K562 (cell line): ENCODE measurements at regions not wholly inside any gene's neighbourhood (a gene's known extent, or its start where the extent isn't known, plus 50 kb on each side); places are given as distances from the start of the nearest gene placed in this dataset.

Experiments
- ATAC-seq: fragments of 200-7000 bp; cut with Tn5 transposase; 3 replicates; pipeline ENCODE4 v1.9.1; 2020; ENCODE audit warnings: moderate library complexity
- BruUV-seq: library from RNA; stranded (reverse); fragments of 400-500 nt; replicated peaks from 2 replicates; lab custom pipeline; 2021; lab: Mats Ljungman, UMichigan
- CTCF ChIA-PET: fragments of 300-600 bp; formaldehyde crosslinking; extraction: SDS; loops from one replicate; lab custom pipeline; 2021; ENCODE audit warnings: low intra/inter-chr PET ratio; lab: Yijun Ruan, JAX
- POLR2A ChIA-PET: fragments of 300-600, 350-650 bp; sonication (Branson Sonifier 250); formaldehyde crosslinking; extraction: SDS; loops from one replicate; lab custom pipeline; 2021; ENCODE audit warnings: antibody characterized with exemption, inconsistent platforms; lab: Yijun Ruan, JAX
- DNase-seq, 4 experiments: peaks; one replicate each; pipeline versions ENCODE4 v3.0.0 to v3.0.0-alpha.2; 2011 to 2018; ENCODE audit warnings: low spot score in 3 of 4, mixed read lengths in 3 of 4; ENCODE audit errors: extremely low read depth in 1 of 4
- FAIRE-seq: peaks from 2 replicates; lab custom pipeline; 2011; peaks lifted over from hg19 to GRCh38; lab: Jason Lieb, UNC
- H2AFZ ChIP-seq: 2 replicates; pipeline ENCODE4 v1.6.0; 2011; ENCODE audit warnings: low read depth, low read length, control low read depth, inconsistent platforms
- H3K27ac ChIP-seq: fragments of 200-600 bp; 3 replicates; pipeline ENCODE4 v1.8.0; 2011; ENCODE audit warnings: low read depth, mild to moderate bottlenecking, control low read depth, inconsistent platforms, low read length, moderate library complexity, mixed read lengths; ENCODE audit errors: extremely low read depth
- H3K27me3 ChIP-seq, 2 experiments: fragments of 300-600 bp in 1 of 2; 2 replicates in 1 of 2; 3 replicates in 1 of 2; pipeline versions ENCODE4 v1.6.0 to v1.8.0; 2011; ENCODE audit warnings: inconsistent platforms in 2 of 2, low read length in 2 of 2, mild to moderate bottlenecking in 1 of 2, mixed read lengths in 1 of 2, moderate library complexity in 1 of 2; ENCODE audit not compliant: control insufficient read depth in 2 of 2, insufficient read depth in 2 of 2
- H3K36me3 ChIP-seq: fragments of 300-600 bp; 3 replicates; pipeline ENCODE4 v1.8.0; 2011; ENCODE audit warnings: mild to moderate bottlenecking, low read length, inconsistent platforms; ENCODE audit not compliant: control insufficient read depth, insufficient read depth
- H3K4me1 ChIP-seq, 2 experiments: fragments of 200-600 bp in 1 of 2; replicated peaks in 1 of 2; 2 replicates in 1 of 2; 3 replicates in 1 of 2; pipeline versions ENCODE4 v1.5.1 to v1.8.0; 2011; ENCODE audit warnings: inconsistent platforms in 2 of 2, low read length in 2 of 2, mild to moderate bottlenecking in 1 of 2, mixed read lengths in 1 of 2, moderate library complexity in 1 of 2; ENCODE audit not compliant: control insufficient read depth in 2 of 2, insufficient read depth in 2 of 2
- H3K4me2 ChIP-seq: 2 replicates; pipeline ENCODE4 v1.6.1; 2011; ENCODE audit warnings: low read length, control low read depth, inconsistent platforms, mixed read lengths; ENCODE audit not compliant: insufficient read depth
- H3K4me3 ChIP-seq: fragments of 200-600 bp; sonication (generic), shearing (Covaris generic); 2 replicates; pipeline ENCODE4 v1.5.1; 2016; ENCODE audit warnings: control low read depth, inconsistent platforms
- H3K79me2 ChIP-seq: fragments of 200-600 bp; 3 replicates; pipeline ENCODE4 v1.8.0; 2011; ENCODE audit warnings: low read length, inconsistent platforms; ENCODE audit not compliant: control insufficient read depth, insufficient read depth
- H3K9ac ChIP-seq, 2 experiments: 2 replicates each; pipeline versions ENCODE4 v1.6.0 to v1.6.1; 2011; ENCODE audit warnings: low read depth in 2 of 2, low read length in 2 of 2, control low read depth in 1 of 2, inconsistent platforms in 1 of 2, mild to moderate bottlenecking in 1 of 2, mixed read lengths in 1 of 2; ENCODE audit not compliant: insufficient read depth in 1 of 2
- H3K9me1 ChIP-seq: one replicate; pipeline ENCODE4 v1.6.0; 2011; ENCODE audit warnings: inconsistent platforms, mild to moderate bottlenecking, low read length, moderate library complexity; ENCODE audit not compliant: control insufficient read depth, insufficient read depth
- H3K9me3 ChIP-seq: replicated peaks from 2 replicates; pipeline ENCODE4 v1.5.1; 2011; ENCODE audit warnings: low read depth, low read length, inconsistent platforms; ENCODE audit not compliant: control insufficient read depth, insufficient read depth
- H4K20me1 ChIP-seq: replicated peaks from 2 replicates; pipeline ENCODE4 v1.6.1; 2011; ENCODE audit warnings: low read length, inconsistent platforms, mixed read lengths; ENCODE audit not compliant: control insufficient read depth, insufficient read depth
- DDX20 ChIP-seq: fragments of 450-650 bp; IDR thresholded peaks from 2 replicates; pipeline ENCODE4 v1.6.1; 2016; ENCODE audit warnings: missing genetic modification characterization, low read depth, mild to moderate bottlenecking, missing compliant biosample characterization, moderate library complexity
- GABPB1 ChIP-seq: sonication (generic); formaldehyde crosslinking; IDR thresholded peaks from 2 replicates; pipeline ENCODE4 v1.8.0; 2022; ENCODE audit warnings: mild to moderate bottlenecking, missing genetic modification reagents
- MCM7 ChIP-seq, 2 experiments: fragments of 450-650 bp; IDR thresholded peaks; 2 replicates each; pipeline ENCODE4 v1.6.1; 2016 to 2018
- MLLT1 ChIP-seq, 2 experiments: fragments of 450-650 bp; IDR thresholded peaks; 2 replicates each; pipeline ENCODE4 v1.6.1; 2016
- NCOA4 ChIP-seq: fragments of 450-650 bp; IDR thresholded peaks from 2 replicates; pipeline ENCODE4 v1.6.1; 2018; ENCODE audit warnings: mild to moderate bottlenecking; ENCODE audit not compliant: partially characterized antibody
- NR2C1 ChIP-seq, 2 experiments: fragments of 450-650 bp; IDR thresholded peaks; 2 replicates each; pipeline ENCODE4 v1.6.1; 2017; ENCODE audit warnings: mild to moderate bottlenecking in 2 of 2, antibody characterized with exemption in 1 of 2, inconsistent platforms in 1 of 2, missing compliant biosample characterization in 1 of 2, missing genetic modification characterization in 1 of 2
- RNF219 ChIP-seq: fragments of 250-450 bp; sonication (Bioruptor Pico); IDR thresholded peaks from 2 replicates; pipeline ENCODE4 v1.5.0; 2022; ENCODE audit warnings: mild to moderate bottlenecking
- SNIP1 ChIP-seq: fragments of 450-650 bp; IDR thresholded peaks from 2 replicates; pipeline ENCODE4 v1.7.1; 2017; ENCODE audit warnings: low read depth, mild to moderate bottlenecking
- SREBF1 ChIP-seq: fragments of 150-350 bp; IDR thresholded peaks from 2 replicates; pipeline ENCODE4 v1.6.1; 2014; ENCODE audit warnings: antibody characterized with exemption, low read depth, low read length, borderline replicate concordance
- TBL1XR1 ChIP-seq, 2 experiments: IDR thresholded peaks; 2 replicates each; pipeline ENCODE4 v1.6.1; 2012; ENCODE audit warnings: improper control_type of control experiment in 2 of 2, low read length in 2 of 2, mild to moderate bottlenecking in 1 of 2
- TCF3 ChIP-seq: sonication (generic); formaldehyde crosslinking; IDR thresholded peaks from 2 replicates; pipeline ENCODE4 v1.4.0; 2020; ENCODE audit warnings: mild to moderate bottlenecking, missing genetic modification reagents
- THRAP3 ChIP-seq: fragments of 450-650 bp; IDR thresholded peaks from 2 replicates; pipeline ENCODE4 v1.6.1; 2016; ENCODE audit warnings: mild to moderate bottlenecking, inconsistent platforms, borderline replicate concordance
- ZNF253 ChIP-seq: fragments of 250-450 bp; sonication (Bioruptor Pico); conservative IDR thresholded peaks from 2 replicates; pipeline ENCODE4 v1.6.1; 2021; ENCODE audit warnings: mild to moderate bottlenecking
- ZNF507 ChIP-seq: conservative IDR thresholded peaks from 2 replicates; pipeline ENCODE4 v1.6.1; 2017; ENCODE audit warnings: missing genetic modification characterization, missing compliant biosample characterization
- ZNF551 ChIP-seq: fragments of 250-450 bp; sonication (Bioruptor Pico); IDR thresholded peaks from 2 replicates; pipeline ENCODE4 v1.5.0; 2021; ENCODE audit warnings: mild to moderate bottlenecking, moderate library complexity
- ZSCAN29 ChIP-seq: fragments of 450-650 bp; IDR thresholded peaks from 2 replicates; pipeline ENCODE4 v1.6.1; 2017
- WGBS: fragments of 100-300 bp; shearing (Covaris generic); methylation state at CpG from one replicate; pipeline ENCODE4 v1.1.6; 2016; ENCODE audit warnings: low coverage, mixed read lengths; ENCODE audit not compliant: insufficient coverage; ENCODE audit errors: missing lambda C conversion rate; 5-methylcytosine and 5-hydroxymethylcytosine counted together
- in situ Hi-C: fragments of 300-500 bp; cut with MboI; formaldehyde crosslinking; loops from 4 replicates; pipeline ENCODE4 v1.15.0; 2018; ENCODE audit warnings: inconsistent platforms, mixed read lengths
- intact Hi-C: fragments of 100-400 bp; cut with micrococcal nuclease; formaldehyde crosslinking; loops from 2 replicates; pipeline ENCODE4 v1.14.2; 2022

- TF ChIP-seq MLLT1 (IDR thresholded peaks at IDR 0.05): no peak
- TF ChIP-seq RNF219 (CRISPR knock-in tag): no peak
- no peak for TF ChIP-seq ZSCAN29
- TF ChIP-seq, all 486 proteins: peak for 0
Measured at GRCh38 chr20:60802676-60803075, 449.4 kb upstream of the CDH4 start (continued).

- FAIRE-seq: no peak
- TF ChIP-seq TBL1XR1 (IDR thresholded peaks at IDR 0.05; ENCODE audit: low read length in 2 of 2) (no peak), GABPB1 (no peak), ZNF507 (tag) (no peak), THRAP3 (no peak), ZNF253 (CRISPR knock-in tag) (no peak), SNIP1 (no peak), MCM7 (IDR thresholded peaks at IDR 0.05) (no peak), DDX20 (no peak), TCF3 (CRISPR knock-in tag) (no peak), NR2C1 (IDR thresholded peaks at IDR 0.05) (no peak), NR2C1 (tag; IDR thresholded peaks at IDR 0.05) (no peak), SREBF1 (no peak), ZNF551 (no peak), NCOA4 (no peak)
Measured at GRCh38 chr20:60803335-60804055, 448.6 kb upstream of the CDH4 start.

More at GRCh38 chr20:60803335-60804055, 448.6 kb upstream of the CDH4 start:
- Histone ChIP-seq H3K27me3 (peaks cover 2 to 5% of the 10 kb centered on the region in 2 experiments; a peak in 1 of 5 replicates), H3K36me3 (no peaks in the 10 kb centered on the region), H4K20me1 (no peaks in the 10 kb centered on the region), H3K4me3 (no peak overlapping the region), H3K27ac (no peak overlapping the region), H3K9me1 (no peaks in the 10 kb centered on the region), H3K79me2 (no peaks in the 10 kb centered on the region), H3K9me3 (no peaks in the 10 kb centered on the region), H3K4me1 (no peaks in the 10 kb centered on the region), H2AFZ (no peak overlapping the region), H3K4me2 (no peak overlapping the region), H3K9ac (no peak overlapping the region)
- DNase-seq (no peak), ATAC-seq (no peak)
- in situ Hi-C loops (no loop called here), intact Hi-C loops (no loop called here)
- ChIA-PET POLR2A (no interaction called here), CTCF (no interaction called here)
- no TSS peak for BruUV-seq
- WGBS: 0% methylated on average over 6 of the region's 7 CpGs
